Thymus (tissue), 11 donors: ENCODE measurements at regions not wholly inside any gene's neighbourhood (a gene's known extent, or its start where the extent isn't known, plus 50 kb on each side); places are given as distances from the start of the nearest gene placed in this dataset.
"Not testable (repeated sequence)": the region's sequence is repeated elsewhere in the genome, so short reads cannot be mapped to it uniquely, and the experiment has no call there.

ENCODE experiments used
- DNase-seq, 9 donors: peaks; one replicate each; pipeline ENCODE4 v3.0.0-alpha.2; 2013; ENCODE audit warnings: low spot score in 9 of 9, low read depth in 6 of 9, missing footprints in 1 of 9
- H3K27ac ChIP-seq, 2 donors: one replicate each; pipeline ENCODE4 v1.5.1; 2013; ENCODE audit warnings: control low read depth in 1 of 2, low read depth in 1 of 2, low read length in 1 of 2, mild to moderate bottlenecking in 1 of 2, moderate library complexity in 1 of 2
- H3K27me3 ChIP-seq, 2 donors: one replicate each; pipeline ENCODE4 v1.5.1; 2013; ENCODE audit warnings: low read length in 1 of 2; ENCODE audit not compliant: control insufficient read depth in 2 of 2, insufficient read depth in 1 of 2
- H3K36me3 ChIP-seq, 2 donors: one replicate each; pipeline ENCODE4 v1.5.1; 2013; ENCODE audit warnings: low read length in 1 of 2, mild to moderate bottlenecking in 1 of 2, moderate library complexity in 1 of 2; ENCODE audit not compliant: control insufficient read depth in 2 of 2, insufficient read depth in 2 of 2
- H3K4me1 ChIP-seq, 2 donors: one replicate each; pipeline ENCODE4 v1.5.1; 2013; ENCODE audit warnings: low read length in 2 of 2; ENCODE audit not compliant: control insufficient read depth in 2 of 2, insufficient read depth in 2 of 2
- H3K4me3 ChIP-seq, 2 donors: one replicate each; pipeline ENCODE4 v1.5.1; 2013; ENCODE audit warnings: low read length in 2 of 2, control low read depth in 1 of 2, mild to moderate bottlenecking in 1 of 2
- H3K9me3 ChIP-seq, 2 donors: one replicate each; pipeline ENCODE4 v1.5.1; 2013; ENCODE audit warnings: low read length in 1 of 2, mild to moderate bottlenecking in 1 of 2; ENCODE audit not compliant: control insufficient read depth in 2 of 2, insufficient read depth in 1 of 2
- WGBS: extraction: QIAGEN DNeasy Blood & Tissue Kit; methylation state at CpG from one replicate; pipeline ENCODE4 v1.1.7; 2013; 5-methylcytosine and 5-hydroxymethylcytosine counted together
- donor health status: healthy.

DNA sequence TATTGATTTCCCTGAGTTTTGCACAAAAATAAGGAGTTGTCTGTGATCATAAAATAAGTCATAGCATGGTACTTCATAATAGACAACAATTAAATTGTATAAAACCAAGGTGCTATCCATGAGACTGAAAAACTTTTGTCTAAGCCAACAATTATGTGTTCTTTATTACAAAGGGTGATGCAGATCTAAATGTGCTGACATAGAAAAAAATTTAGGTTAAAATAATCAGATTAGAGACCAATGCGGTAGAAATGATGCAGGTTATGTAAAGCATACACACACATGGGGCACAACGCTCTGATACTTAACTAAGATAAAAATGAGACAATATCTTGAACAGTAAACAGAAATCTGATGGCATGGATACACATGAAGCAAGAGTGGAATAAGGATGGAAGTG lies 113.3 kb downstream of the PWWP3B start:
- WGBS, result 97% methylated on average over 2 of the region's 2 CpGs
- no peaks in the 10 kb centered on the region for H3K9me3 ChIP-seq
- no peaks in the 10 kb centered on the region for H3K27me3 ChIP-seq
- DNase-seq, result no peak
- H3K4me3 ChIP-seq, result no peak overlapping the region
- no peaks in the 10 kb centered on the region for H3K36me3 ChIP-seq
- H3K4me1 ChIP-seq, result no peaks in the 10 kb centered on the region
- no peak overlapping the region for H3K27ac ChIP-seq

DNA sequence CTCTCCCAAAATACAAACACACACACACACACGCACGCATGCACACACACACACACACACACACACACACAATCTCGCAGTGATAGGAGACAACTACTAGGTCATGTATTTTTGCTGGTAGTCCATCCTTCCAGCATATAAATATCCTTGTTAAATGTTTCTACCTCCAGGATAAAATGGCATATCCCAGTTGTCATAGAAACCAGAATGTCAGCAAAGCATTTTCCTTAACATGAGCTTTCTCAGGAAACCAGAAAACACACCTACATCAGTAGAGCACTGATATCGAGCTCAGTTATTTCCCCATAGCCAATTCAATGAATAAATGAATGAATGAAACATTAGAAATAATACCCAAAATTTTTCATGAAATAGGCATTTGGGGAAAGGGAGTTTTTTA lies 115.7 kb downstream of the PWWP3B start:
- WGBS, result 97% methylated on average over 4 of the region's 4 CpGs
- H3K36me3 ChIP-seq, result no peaks in the 10 kb centered on the region
- no peaks in the 10 kb centered on the region for H3K9me3 ChIP-seq
- no peak overlapping the region for H3K27ac ChIP-seq
- no peak for DNase-seq
- no peaks in the 10 kb centered on the region for H3K27me3 ChIP-seq
- H3K4me1 ChIP-seq, result no peaks in the 10 kb centered on the region
- no peak overlapping the region for H3K4me3 ChIP-seq

DNA sequence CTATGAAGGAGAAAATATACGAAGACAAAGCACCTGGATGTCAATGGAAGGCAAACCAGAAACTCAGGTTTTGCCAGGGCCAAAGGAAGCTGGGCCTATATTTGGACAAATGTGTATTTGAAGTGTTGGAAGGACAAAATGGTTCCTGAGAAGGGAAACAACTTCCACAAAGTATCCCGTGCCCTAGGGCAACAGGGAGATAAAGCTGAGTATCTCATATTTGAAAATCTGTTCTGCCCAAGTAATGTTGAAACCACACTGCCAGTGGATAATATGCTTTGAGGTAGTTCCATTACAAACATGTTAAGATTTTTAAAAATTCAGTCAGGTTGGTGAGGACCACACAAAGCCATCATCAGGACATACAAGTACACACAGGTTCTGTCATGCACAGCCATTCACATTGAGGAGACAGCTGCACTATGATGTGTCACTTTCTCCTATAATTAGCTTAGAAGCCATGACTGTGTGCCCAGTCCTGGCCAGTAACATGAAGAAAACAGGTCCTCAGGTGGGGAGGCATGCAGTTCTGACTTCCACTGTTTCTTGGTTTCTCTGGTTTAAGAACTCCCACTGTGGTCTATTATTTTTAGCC lies 116.4 kb downstream of the PWWP3B start:
- DNase-seq, result no peak
- no peaks in the 10 kb centered on the region for H3K4me1 ChIP-seq
- H3K27ac ChIP-seq, result no peak overlapping the region

DNA sequence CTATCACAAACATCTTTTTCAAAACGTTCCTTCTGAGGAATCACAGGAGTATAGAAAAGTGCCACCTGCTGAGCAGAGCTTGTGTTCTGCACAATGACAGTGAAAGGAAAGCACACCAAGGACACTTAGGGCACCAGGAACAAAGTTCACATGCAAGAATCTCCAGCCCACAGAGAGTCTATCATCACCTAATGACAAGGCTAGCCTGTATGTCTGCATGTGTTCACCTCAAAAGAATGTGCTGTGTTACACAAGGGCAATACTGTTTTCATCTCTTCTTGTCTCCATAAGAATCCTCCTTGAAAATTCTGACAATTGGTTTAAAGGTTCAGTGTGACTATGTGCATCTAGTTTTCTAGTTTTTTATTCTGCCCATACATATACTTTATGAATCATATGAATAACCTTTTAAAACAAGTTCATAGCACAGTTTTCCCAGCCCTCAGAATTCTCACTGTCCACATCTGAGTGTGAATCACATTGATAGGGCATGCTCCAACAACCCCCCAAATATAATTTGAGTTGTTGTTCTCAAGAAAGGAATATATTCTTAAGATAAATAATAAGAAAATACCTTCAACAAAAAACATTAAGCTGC lies 118.0 kb downstream of the PWWP3B start:
- no peaks in the 10 kb centered on the region for H3K27me3 ChIP-seq
- no peak overlapping the region for H3K27ac ChIP-seq
- no peaks in the 10 kb centered on the region for H3K9me3 ChIP-seq
- no peaks in the 10 kb centered on the region for H3K36me3 ChIP-seq
- H3K4me1 ChIP-seq, result no peaks in the 10 kb centered on the region
- WGBS, result 68% methylated on average over 1 of the region's 1 CpG
- no peak overlapping the region for H3K4me3 ChIP-seq
- DNase-seq, result no peak

More for the DNA sequence above, 116.4 kb downstream of the PWWP3B start:
- Histone ChIP-seq H3K27me3 (no peaks in the 10 kb centered on the region), H3K9me3 (no peaks in the 10 kb centered on the region), H3K36me3 (no peaks in the 10 kb centered on the region), H3K4me3 (no peak overlapping the region)
- 80% methylated on average over 2 of the region's 2 CpGs for WGBS

- H3K27me3 ChIP-seq, H3K4me1 ChIP-seq, H3K36me3 ChIP-seq, H3K9me3 ChIP-seq, DNase-seq, H3K4me3 ChIP-seq, H3K27ac ChIP-seq: not testable (repeated sequence)
- WGBS, result no CpG with 5 or more reads among the region's 5 CpGs
Measured at GRCh38 chrX:106290778-106291177, 122.7 kb downstream of the PWWP3B start.

DNA sequence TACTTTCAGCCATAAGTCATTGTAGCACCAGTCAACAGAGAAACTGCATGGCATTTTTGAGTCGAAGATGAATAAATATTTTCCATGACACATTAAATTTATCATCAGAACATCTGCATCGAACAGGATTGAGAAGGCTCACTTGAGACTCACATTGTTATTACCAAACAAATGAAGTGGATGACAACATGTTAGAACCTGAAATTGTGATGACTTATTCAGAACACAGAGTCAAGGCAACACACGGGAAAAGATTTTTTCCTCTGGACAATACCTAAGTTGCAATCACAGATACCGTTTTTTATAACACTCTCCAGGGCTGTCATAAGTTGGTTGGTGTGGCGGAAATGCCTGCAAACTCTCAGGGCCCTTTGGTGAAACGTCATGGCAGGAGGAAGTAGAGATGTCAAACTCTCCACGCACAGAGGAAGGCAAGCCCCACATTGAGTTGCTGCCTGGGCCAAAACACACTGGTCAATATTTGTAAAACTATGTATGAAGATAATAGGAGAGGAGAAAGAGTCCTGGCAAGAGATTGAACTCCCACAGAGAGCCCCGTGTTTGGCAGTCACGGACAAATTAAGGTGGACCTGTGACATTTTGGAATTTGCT lies 123.8 kb downstream of the PWWP3B start:
- not testable (repeated sequence) for H3K9me3 ChIP-seq, DNase-seq, H3K4me3 ChIP-seq, H3K27me3 ChIP-seq, H3K36me3 ChIP-seq, H3K27ac ChIP-seq, H3K4me1 ChIP-seq
- WGBS, result no CpG with 5 or more reads among the region's 9 CpGs

GRCh38 chrX:106300239-106300638 lies 132.1 kb downstream of the PWWP3B start:
- Histone ChIP-seq H3K27me3 (no peaks in the 10 kb centered on the region), H3K4me1 (no peaks in the 10 kb centered on the region), H3K4me3 (no peak overlapping the region), H3K27ac (no peak overlapping the region), H3K9me3 (no peaks in the 10 kb centered on the region), H3K36me3 (no peaks in the 10 kb centered on the region)
- WGBS, result 89% methylated on average over 2 of the region's 2 CpGs
- no peak for DNase-seq

DNA sequence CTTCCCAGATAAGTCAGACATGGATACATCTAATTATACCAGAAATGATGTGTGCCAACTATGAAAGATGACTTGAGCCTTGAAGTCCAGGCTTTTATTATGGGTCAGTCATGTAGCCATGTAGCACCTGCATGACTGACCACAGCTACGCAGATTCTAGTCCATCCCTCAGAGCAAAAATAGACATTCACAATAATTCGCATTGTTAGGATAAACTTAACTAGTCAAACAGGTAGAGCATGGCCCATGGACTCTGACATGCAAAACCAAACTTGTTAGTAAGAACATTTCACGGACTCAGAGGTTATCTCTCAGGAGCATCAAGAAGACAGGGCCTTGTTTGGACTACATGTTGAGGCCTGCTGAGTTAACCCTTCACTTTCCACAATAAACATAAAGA lies 132.6 kb downstream of the PWWP3B start:
- 82% methylated on average over 3 of the region's 3 CpGs for WGBS
- no peaks in the 10 kb centered on the region for H3K9me3 ChIP-seq
- H3K27me3 ChIP-seq, result no peaks in the 10 kb centered on the region
- H3K27ac ChIP-seq, result no peak overlapping the region
- no peaks in the 10 kb centered on the region for H3K36me3 ChIP-seq
- H3K4me1 ChIP-seq, result no peaks in the 10 kb centered on the region
- H3K4me3 ChIP-seq, result no peak overlapping the region
- no peak for DNase-seq

DNA sequence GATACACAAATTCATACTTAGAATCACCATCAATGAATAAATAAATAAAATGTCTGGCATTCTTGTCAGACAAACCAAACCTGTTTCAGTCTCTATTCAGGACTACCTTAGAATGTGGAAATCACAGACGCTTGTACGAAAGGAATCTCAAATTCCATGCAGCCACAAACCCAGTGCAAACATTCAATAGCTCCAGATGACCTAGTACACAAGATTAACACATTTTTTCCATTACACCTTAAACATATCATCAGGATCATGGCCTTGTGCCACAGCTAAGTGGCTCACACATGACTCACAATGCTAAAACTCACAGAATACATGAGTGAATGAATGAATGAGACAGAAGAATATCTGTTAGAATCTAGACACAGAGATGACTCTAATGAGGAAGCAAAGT lies 134.2 kb downstream of the PWWP3B start:
- 90% methylated on average over 2 of the region's 2 CpGs for WGBS
- H3K4me1 ChIP-seq, result no peaks in the 10 kb centered on the region
- H3K9me3 ChIP-seq, result no peaks in the 10 kb centered on the region
- DNase-seq, result no peak
- H3K27ac ChIP-seq, result no peak overlapping the region
- H3K36me3 ChIP-seq, result no peaks in the 10 kb centered on the region
- H3K4me3 ChIP-seq, result no peak overlapping the region
- H3K27me3 ChIP-seq, result no peaks in the 10 kb centered on the region
